ENCODE measurements at regions not wholly inside any gene's neighbourhood (a gene's known extent, or its start where the extent isn't known, plus 50 kb on each side); places are given as distances from the start of the nearest gene placed in this dataset.

- no peak for TF ChIP-seq CTCF (IDR thresholded peaks at IDR 0.05 in 4 of 5, conservative IDR thresholded peaks at IDR 0.05 in 1 of 5)
- no peak for TF ChIP-seq POLR2A (IDR thresholded peaks at IDR 0.05)
These were observed 50.7 kb upstream of the FNDC3A start for GRCh38 chr13:48925001-48925400.
